ENCODE measurements at regions not wholly inside any gene's neighbourhood (a gene's known extent, or its start where the extent isn't known, plus 50 kb on each side); places are given as distances from the start of the nearest gene placed in this dataset.
"Not testable (repeated sequence)": the region's sequence is repeated elsewhere in the genome, so short reads cannot be mapped to it uniquely, and the experiment has no call there.

DNA sequence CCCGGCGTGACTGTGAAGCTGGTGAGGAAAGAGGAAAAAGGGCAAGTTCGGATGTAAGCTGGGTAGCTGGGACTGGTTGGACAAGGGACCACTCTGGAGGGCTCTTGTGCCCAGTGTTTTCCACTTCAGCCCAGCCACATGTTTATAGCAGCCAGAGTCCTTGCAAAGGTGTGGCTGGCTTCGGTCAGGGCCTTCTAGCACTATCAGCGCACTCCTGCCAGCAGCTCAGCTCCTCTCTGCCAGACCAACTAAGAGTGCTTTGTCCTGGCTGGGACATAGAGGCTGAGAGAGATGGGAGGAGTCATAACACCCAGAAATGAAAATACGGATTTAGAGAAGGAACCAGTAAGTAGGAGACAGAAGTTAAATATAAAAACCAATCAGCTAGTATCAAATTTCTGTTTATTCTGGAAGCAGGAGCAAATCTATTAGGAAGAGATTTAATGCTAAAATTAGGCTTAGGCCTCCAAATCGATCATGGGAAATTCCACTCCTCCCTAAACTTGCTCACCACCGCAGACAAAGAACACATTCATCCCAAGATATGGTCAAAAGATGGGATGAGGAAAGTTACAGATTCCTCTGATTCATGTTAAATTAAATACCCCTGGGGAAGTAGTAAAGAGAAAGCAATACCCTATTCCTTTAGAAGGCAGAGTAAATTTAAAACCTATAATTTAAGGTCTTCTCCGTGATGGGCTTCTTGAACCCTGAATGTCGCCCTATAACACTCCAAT is 135.0 kb downstream of the RALA start:
- H3K9ac ChIP-seq (ENCODE audit: low read length), result no peak overlapping the region
- H3K4me3 ChIP-seq (ENCODE audit: low read length), result no peak overlapping the region
- no peak overlapping the region for H3K27ac ChIP-seq (ENCODE audit: low read depth, low read length)
- no peaks in the 10 kb centered on the region for H3K27me3 ChIP-seq (ENCODE audit: control insufficient read depth, insufficient read depth, low read length)
- peaks cover 2% of the 10 kb centered on the region for H3K4me1 ChIP-seq (ENCODE audit: control insufficient read depth, insufficient read depth, low read length)
- no peaks in the 10 kb centered on the region for H3K36me3 ChIP-seq (ENCODE audit: control insufficient read depth, insufficient read depth, low read length)

DNA sequence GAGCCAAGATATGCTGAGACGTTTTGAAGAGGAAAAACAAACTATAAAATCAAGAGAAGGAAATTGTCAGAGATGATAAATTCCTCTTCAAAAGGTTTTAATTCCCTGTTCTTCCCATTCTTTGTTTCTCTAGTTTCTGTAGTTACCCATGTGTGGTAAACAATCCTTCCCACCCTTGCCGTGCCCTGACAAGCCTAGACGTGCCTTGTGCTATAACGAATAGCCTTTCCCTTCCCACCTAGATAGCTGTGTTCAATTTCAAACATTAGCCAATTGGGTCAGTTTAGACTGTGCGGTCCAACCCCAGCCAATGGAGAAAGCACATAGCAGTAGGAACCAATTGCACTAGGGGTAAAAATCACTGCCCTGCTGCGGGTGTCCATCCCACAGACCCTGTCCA is 138.1 kb downstream of the RALA start:
- Histone ChIP-seq H3K4me3 (ENCODE audit: low read length) (no peak overlapping the region), H3K9ac (ENCODE audit: low read length) (no peak overlapping the region), H3K27ac (ENCODE audit: low read depth, low read length) (no peak overlapping the region), H3K4me1 (ENCODE audit: control insufficient read depth, insufficient read depth, low read length) (peaks cover 2% of the 10 kb centered on the region), H3K27me3 (ENCODE audit: control insufficient read depth, insufficient read depth, low read length) (no peaks in the 10 kb centered on the region), H3K36me3 (ENCODE audit: control insufficient read depth, insufficient read depth, low read length) (no peaks in the 10 kb centered on the region)

DNA sequence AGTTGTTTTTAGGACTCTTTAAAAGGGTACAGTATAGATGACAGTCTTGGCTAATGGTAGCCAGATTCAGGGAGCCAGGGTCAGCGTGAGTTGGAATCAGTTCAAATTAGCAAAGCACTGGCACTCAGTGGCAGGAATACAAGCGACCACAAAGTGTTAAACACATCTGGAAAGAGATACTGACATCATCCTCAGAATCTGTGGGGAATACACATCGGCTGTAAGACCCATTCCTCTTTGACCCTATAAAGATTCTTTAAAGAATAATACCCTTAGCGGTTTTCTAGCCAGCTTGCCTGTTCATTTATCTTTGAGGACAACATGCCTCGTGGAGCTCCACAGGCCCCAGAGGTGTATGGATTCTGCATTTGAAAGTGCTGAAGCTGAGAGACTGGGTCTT is 139.1 kb downstream of the RALA start:
- not testable (repeated sequence) for H3K27ac ChIP-seq (ENCODE audit: low read depth, low read length); H3K4me1 ChIP-seq (ENCODE audit: control insufficient read depth, insufficient read depth, low read length); H3K36me3 ChIP-seq (ENCODE audit: control insufficient read depth, insufficient read depth, low read length); H3K9ac ChIP-seq (ENCODE audit: low read length); H3K27me3 ChIP-seq (ENCODE audit: control insufficient read depth, insufficient read depth, low read length); H3K4me3 ChIP-seq (ENCODE audit: low read length)

DNA sequence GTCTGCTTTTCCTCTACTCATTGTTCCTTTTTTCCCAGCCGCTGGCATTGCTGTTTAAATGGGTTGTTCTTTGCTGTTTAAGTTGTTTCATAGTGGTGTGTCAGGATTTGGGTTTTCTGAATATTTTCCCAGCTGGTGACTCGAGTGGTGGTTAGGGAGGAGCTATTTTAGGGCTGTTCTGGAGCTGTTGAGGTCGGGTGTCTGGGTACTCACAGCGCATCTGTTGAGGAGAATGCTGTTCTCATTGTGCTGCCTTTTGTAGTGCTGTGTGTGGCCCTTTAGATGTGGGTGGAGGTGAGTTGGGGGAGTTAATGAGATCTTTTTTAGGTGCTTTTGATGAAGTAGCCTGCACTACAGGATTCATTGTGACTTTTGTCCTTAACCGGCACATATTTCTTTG is 139.5 kb downstream of the RALA start:
- not testable (repeated sequence) for H3K27ac ChIP-seq (ENCODE audit: low read depth, low read length)

DNA sequence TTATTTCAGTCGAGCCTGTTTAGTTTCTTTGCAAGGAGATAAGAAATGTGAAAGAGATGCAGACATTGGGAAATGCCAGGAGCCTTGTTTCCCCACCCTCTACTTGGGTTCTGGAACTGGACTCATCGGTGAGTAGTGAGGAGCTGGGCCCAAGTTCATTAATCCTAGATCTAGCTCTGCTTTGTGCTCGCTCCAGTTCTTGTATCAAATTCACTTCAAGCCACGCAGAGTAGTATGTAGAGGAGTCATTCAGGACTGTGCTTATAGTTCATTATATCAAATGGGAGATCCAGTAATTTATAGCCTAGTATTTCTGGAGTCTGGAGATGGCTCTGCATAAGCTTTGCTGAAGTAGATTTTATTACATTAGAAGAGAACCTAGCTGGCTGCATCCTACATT is 142.5 kb downstream of the RALA start:
- not testable (repeated sequence) for H3K27ac ChIP-seq (ENCODE audit: low read depth, low read length); H3K4me1 ChIP-seq (ENCODE audit: control insufficient read depth, insufficient read depth, low read length)

More for the DNA sequence above, 139.5 kb downstream of the RALA start:
- not testable (repeated sequence) for H3K4me1 ChIP-seq (ENCODE audit: control insufficient read depth, insufficient read depth, low read length); H3K36me3 ChIP-seq (ENCODE audit: control insufficient read depth, insufficient read depth, low read length); H3K4me3 ChIP-seq (ENCODE audit: low read length); H3K27me3 ChIP-seq (ENCODE audit: control insufficient read depth, insufficient read depth, low read length); H3K9ac ChIP-seq (ENCODE audit: low read length)

DNA sequence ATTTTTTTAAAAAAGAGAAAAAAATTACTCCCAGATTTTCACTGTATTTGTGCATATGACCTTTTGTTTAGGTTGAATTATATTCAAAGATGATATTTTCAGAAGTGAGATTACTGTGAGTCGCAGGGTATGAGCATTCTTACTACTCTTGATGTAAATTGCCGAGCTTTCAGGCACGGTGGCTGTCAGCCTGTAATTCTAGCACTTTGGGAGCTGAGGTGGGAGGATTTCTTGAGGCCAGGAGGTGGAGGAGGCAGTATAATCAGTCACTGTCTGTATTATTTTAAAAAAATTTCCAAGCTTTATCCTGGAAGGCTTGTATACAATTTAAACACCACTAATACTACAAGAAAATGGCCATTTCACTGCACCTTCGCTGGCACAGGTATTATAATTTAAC is 145.1 kb downstream of the RALA start:
- H3K27ac ChIP-seq (ENCODE audit: low read depth, low read length); H3K4me1 ChIP-seq (ENCODE audit: control insufficient read depth, insufficient read depth, low read length); H3K9ac ChIP-seq (ENCODE audit: low read length); H3K27me3 ChIP-seq (ENCODE audit: control insufficient read depth, insufficient read depth, low read length); H3K4me3 ChIP-seq (ENCODE audit: low read length); H3K36me3 ChIP-seq (ENCODE audit: control insufficient read depth, insufficient read depth, low read length): not testable (repeated sequence)

More for the DNA sequence above, 142.5 kb downstream of the RALA start:
- H3K9ac ChIP-seq (ENCODE audit: low read length); H3K27me3 ChIP-seq (ENCODE audit: control insufficient read depth, insufficient read depth, low read length); H3K4me3 ChIP-seq (ENCODE audit: low read length); H3K36me3 ChIP-seq (ENCODE audit: control insufficient read depth, insufficient read depth, low read length): not testable (repeated sequence)

DNA sequence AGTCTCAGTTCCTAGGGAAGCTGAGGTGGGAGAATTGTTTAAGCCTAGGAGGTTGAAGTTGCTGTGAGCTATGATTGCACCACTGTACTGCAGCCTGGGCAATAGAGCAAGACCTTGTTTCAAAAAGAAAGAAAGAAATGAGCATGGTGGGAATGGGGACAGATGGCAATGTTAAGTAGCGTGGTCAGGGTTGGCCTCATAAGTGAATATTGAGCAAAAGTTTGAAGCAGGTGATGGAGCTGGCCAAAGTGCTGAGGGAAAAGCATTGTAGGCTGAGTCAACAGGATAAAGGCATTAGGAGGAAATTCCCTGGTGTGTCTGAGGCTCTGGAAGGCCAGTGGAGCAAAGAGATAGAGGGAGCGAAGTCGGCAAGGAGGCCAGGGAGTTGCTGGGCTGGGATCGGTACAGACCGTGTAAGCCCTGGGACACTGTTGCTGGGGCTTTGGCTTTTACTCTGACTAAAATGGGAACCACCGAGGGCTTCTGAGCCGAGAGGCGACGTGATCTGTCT is 151.0 kb downstream of the RALA start:
- H3K4me1 ChIP-seq (ENCODE audit: control insufficient read depth, insufficient read depth, low read length), result not testable (repeated sequence)

DNA sequence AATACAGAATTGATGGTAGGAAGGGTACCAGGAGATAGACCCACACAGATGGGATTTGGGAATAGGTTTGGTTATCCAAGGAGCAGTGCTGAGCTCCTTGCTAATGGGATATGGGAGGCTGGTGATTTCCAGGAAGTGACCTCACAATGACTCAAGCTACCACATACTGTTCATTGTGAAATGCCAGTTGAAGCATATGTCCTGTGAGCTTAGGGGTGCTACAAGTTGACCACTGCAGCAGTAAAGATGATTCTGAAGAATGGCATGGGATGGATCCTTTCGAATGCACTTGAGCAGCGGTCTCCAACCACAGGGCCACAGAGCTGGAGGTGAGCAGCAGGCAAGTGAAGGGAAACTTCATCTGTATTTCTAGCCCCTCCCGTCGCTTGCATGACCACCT is 158.2 kb downstream of the RALA start:
- H3K36me3 ChIP-seq (ENCODE audit: control insufficient read depth, insufficient read depth, low read length); H3K4me1 ChIP-seq (ENCODE audit: control insufficient read depth, insufficient read depth, low read length): not testable (repeated sequence)

More for the DNA sequence above, 151.0 kb downstream of the RALA start:
- not testable (repeated sequence) for H3K4me3 ChIP-seq (ENCODE audit: low read length); H3K36me3 ChIP-seq (ENCODE audit: control insufficient read depth, insufficient read depth, low read length); H3K9ac ChIP-seq (ENCODE audit: low read length); H3K27ac ChIP-seq (ENCODE audit: low read depth, low read length); H3K27me3 ChIP-seq (ENCODE audit: control insufficient read depth, insufficient read depth, low read length)

DNA sequence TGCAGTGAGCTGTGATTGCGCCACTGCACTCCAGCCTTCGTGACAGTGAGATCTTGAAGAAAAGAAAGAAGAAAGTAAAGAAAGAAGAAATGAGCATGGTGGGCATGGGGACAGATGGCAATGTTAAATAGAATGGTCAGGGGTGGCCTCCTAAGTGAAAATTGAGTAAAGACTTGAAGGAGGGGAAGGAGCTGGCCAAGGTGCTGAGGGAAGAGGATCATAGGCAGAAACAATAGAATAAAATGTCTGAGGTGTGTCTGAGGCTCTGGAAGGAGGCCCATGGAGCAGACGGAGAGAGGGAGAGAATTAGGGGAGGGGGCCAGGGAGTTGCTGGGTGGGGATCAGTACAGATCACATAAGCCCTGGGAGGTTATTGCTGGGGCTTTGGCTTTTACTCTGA is 163.1 kb downstream of the RALA start:
- not testable (repeated sequence) for H3K36me3 ChIP-seq (ENCODE audit: control insufficient read depth, insufficient read depth, low read length); H3K9ac ChIP-seq (ENCODE audit: low read length); H3K4me3 ChIP-seq (ENCODE audit: low read length); H3K4me1 ChIP-seq (ENCODE audit: control insufficient read depth, insufficient read depth, low read length); H3K27ac ChIP-seq (ENCODE audit: low read depth, low read length); H3K27me3 ChIP-seq (ENCODE audit: control insufficient read depth, insufficient read depth, low read length)

More for the DNA sequence above, 158.2 kb downstream of the RALA start:
- H3K9ac ChIP-seq (ENCODE audit: low read length); H3K27ac ChIP-seq (ENCODE audit: low read depth, low read length); H3K4me3 ChIP-seq (ENCODE audit: low read length); H3K27me3 ChIP-seq (ENCODE audit: control insufficient read depth, insufficient read depth, low read length): not testable (repeated sequence)

DNA sequence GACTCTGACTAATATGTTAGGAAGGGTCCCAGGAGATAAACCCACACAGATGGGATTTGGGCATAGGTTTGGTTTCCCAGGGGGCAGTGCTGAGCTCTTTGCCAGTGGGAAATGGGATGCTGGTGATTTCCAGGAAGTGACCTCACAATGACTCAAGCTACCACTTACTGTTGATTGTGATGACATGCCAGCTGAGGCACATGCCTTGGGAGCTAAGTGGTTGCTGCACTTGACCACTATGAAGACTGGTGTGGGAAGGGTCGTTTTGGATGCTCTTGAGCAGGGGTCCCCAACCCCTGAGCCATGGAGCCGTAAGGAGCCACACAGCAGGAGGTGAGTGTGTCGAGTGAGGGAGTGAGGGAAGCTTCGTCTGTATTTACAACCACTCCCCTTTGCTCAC is 159.0 kb upstream of the CDK13 start:
- not testable (repeated sequence) for H3K4me1 ChIP-seq (ENCODE audit: control insufficient read depth, insufficient read depth, low read length); H3K36me3 ChIP-seq (ENCODE audit: control insufficient read depth, insufficient read depth, low read length); H3K27me3 ChIP-seq (ENCODE audit: control insufficient read depth, insufficient read depth, low read length); H3K9ac ChIP-seq (ENCODE audit: low read length); H3K4me3 ChIP-seq (ENCODE audit: low read length); H3K27ac ChIP-seq (ENCODE audit: low read depth, low read length)

DNA sequence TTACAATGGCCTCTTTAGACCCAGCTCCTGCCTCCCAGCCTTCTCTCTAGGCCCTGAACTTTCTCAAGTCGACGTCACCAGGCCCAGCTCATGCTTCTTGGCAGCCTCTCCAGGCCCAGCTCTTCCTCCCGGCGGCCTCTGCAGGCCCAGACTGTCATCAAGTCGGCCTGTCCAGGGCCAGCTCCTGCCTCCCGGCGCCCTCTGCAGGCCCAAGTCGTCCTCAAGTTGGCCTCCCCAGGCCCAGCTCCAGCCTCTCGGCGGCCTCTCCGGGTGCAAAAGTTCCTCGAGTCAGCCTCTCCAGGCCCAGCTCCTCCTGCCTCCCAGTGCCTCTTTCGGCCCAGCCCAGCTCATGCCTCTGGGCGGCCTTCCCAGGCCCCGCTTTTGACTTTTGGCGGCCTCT is 158.1 kb upstream of the CDK13 start:
- not testable (repeated sequence) for H3K27me3 ChIP-seq (ENCODE audit: control insufficient read depth, insufficient read depth, low read length); H3K4me1 ChIP-seq (ENCODE audit: control insufficient read depth, insufficient read depth, low read length); H3K27ac ChIP-seq (ENCODE audit: low read depth, low read length); H3K36me3 ChIP-seq (ENCODE audit: control insufficient read depth, insufficient read depth, low read length); H3K9ac ChIP-seq (ENCODE audit: low read length); H3K4me3 ChIP-seq (ENCODE audit: low read length)

DNA sequence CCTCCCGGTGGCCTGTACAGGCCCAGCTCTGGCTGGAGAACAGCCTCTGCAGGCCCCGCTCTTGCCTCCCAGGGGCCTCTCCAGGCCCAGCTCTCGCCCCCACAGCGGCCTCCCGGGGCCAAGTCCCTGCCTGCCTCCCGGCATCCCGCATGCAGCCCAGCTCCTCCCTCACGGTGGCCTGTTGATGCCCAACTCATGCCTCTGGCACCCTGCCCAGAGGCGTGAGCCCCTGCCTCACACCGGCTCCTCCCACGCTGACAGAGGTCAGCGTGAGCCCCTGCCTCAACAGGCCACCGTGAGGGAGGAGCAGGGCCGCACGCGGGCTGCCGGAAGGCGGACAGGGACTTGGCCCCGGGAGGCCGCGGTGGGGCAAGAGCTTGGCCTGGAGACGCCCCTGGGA is 157.0 kb upstream of the CDK13 start:
- H3K27ac ChIP-seq (ENCODE audit: low read depth, low read length); H3K4me1 ChIP-seq (ENCODE audit: control insufficient read depth, insufficient read depth, low read length); H3K9ac ChIP-seq (ENCODE audit: low read length); H3K27me3 ChIP-seq (ENCODE audit: control insufficient read depth, insufficient read depth, low read length); H3K4me3 ChIP-seq (ENCODE audit: low read length); H3K36me3 ChIP-seq (ENCODE audit: control insufficient read depth, insufficient read depth, low read length): not testable (repeated sequence)

DNA sequence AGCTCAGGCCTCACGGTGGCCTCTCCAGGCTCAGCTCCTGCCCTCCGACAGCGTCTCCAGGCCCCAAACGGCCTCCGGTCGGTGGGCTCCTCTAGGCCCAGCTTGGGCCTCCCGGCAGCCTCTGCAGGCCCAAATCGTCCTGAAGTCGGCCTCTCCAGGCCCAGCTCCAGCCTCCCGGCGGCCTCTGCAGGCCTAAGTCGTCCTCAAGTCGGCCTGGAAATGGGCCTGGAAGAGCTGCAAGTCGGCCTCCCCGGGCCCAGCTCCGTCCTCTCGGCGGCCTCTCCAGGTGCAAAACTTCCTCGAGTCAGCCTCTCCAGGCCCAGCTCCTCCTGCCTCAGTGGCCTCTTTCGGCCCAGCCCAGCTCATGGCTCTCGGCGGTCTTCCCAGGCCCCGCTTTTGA is 156.2 kb upstream of the CDK13 start:
- H3K4me1 ChIP-seq (ENCODE audit: control insufficient read depth, insufficient read depth, low read length); H3K4me3 ChIP-seq (ENCODE audit: low read length); H3K9ac ChIP-seq (ENCODE audit: low read length); H3K36me3 ChIP-seq (ENCODE audit: control insufficient read depth, insufficient read depth, low read length); H3K27me3 ChIP-seq (ENCODE audit: control insufficient read depth, insufficient read depth, low read length); H3K27ac ChIP-seq (ENCODE audit: low read depth, low read length): not testable (repeated sequence)

Data from rectal smooth muscle tissue (tissue), 1 donor.